GM12878 (cell line): ENCODE measurements at regions not wholly inside any gene's neighbourhood (a gene's known extent, or its start where the extent isn't known, plus 50 kb on each side); places are given as distances from the start of the nearest gene placed in this dataset.

Source experiments
- ATAC-seq: fragments of 200-7000 bp; cut with Tn5 transposase; 3 replicates; pipeline ENCODE4 v1.9.1; 2020; ENCODE audit warnings: mild to moderate bottlenecking, moderate library complexity
- BruUV-seq: library from RNA; stranded (reverse); fragments of 400-500 nt; replicated peaks from 2 replicates; lab custom pipeline; 2021; lab: Mats Ljungman, UMichigan
- CTCF ChIA-PET: fragments of 300-600 bp; sonication (Branson Sonifier 250); formaldehyde crosslinking; extraction: SDS; loops from one replicate; lab custom pipeline; 2021; ENCODE audit warnings: inconsistent platforms; lab: Yijun Ruan, JAX
- POLR2A ChIA-PET: fragments of 350-600 bp; formaldehyde crosslinking; extraction: SDS; loops from one replicate; lab custom pipeline; 2021; ENCODE audit warnings: inconsistent platforms; lab: Charles Lee
- RAD21 ChIA-PET: fragments of 300-600 bp; sonication (Branson Sonifier 250); formaldehyde crosslinking; loops from one replicate; lab custom pipeline; 2023; ENCODE audit warnings: antibody characterized with exemption; ENCODE audit not compliant: unreplicated experiment; lab: Charles Lee
- SMC1A ChIA-PET: fragments of 300-600 bp; sonication (Branson Sonifier 250); formaldehyde crosslinking; loops from one replicate; lab custom pipeline; 2023; ENCODE audit not compliant: unreplicated experiment, uncharacterized antibody; lab: Charles Lee
- DNase-seq: peaks from one replicate; pipeline ENCODE4 v3.0.0-alpha.2; 2011; ENCODE audit warnings: low read depth, low spot score
- FAIRE-seq: peaks from 3 replicates; lab custom pipeline; 2011; peaks lifted over from hg19 to GRCh38; lab: Jason Lieb, UNC
- H2AFZ ChIP-seq: 2 replicates; pipeline ENCODE4 v1.6.0; 2011; ENCODE audit warnings: low read depth, low read length, control low read depth; ENCODE audit not compliant: control insufficient read depth
- H3K27ac ChIP-seq: 2 replicates; pipeline ENCODE4 v1.5.1; 2011; ENCODE audit warnings: control low read depth; ENCODE audit not compliant: control insufficient read depth, insufficient read depth
- H3K27me3 ChIP-seq, 2 experiments: replicated peaks in 1 of 2; 2 replicates each; pipeline versions ENCODE4 v1.6.0 to v1.6.1; 2011; ENCODE audit warnings: low read length in 1 of 2; ENCODE audit not compliant: control insufficient read depth in 2 of 2, insufficient read depth in 2 of 2
- H3K36me3 ChIP-seq, 2 experiments: 2 replicates each; pipeline ENCODE4 v1.5.1; 2011; ENCODE audit warnings: low read length in 1 of 2; ENCODE audit not compliant: control insufficient read depth in 2 of 2, insufficient read depth in 2 of 2
- H3K4me1 ChIP-seq: 2 replicates; pipeline ENCODE4 v1.6.1; 2011; ENCODE audit warnings: mild to moderate bottlenecking, low read length, moderate library complexity, mixed read lengths; ENCODE audit not compliant: control insufficient read depth, insufficient read depth
- H3K4me2 ChIP-seq: 2 replicates; pipeline ENCODE4 v1.6.0; 2011; ENCODE audit warnings: control low read depth; ENCODE audit not compliant: control insufficient read depth, insufficient read depth
- H3K4me3 ChIP-seq: fragments of 200-600 bp; sonication (generic); 2 replicates; pipeline ENCODE4 v1.5.1; 2016
- H3K79me2 ChIP-seq: 2 replicates; pipeline ENCODE4 v1.6.0; 2011; ENCODE audit warnings: low read length; ENCODE audit not compliant: control insufficient read depth, insufficient read depth
- H3K9ac ChIP-seq: 2 replicates; pipeline ENCODE4 v1.8.0; 2011; ENCODE audit warnings: low read length, control low read depth, mixed read lengths; ENCODE audit not compliant: control insufficient read depth, insufficient read depth
- H3K9me3 ChIP-seq: replicated peaks from 3 replicates; pipeline ENCODE4 v1.5.1; 2011; ENCODE audit warnings: mild to moderate bottlenecking, low read length; ENCODE audit not compliant: control insufficient read depth, insufficient read depth
- H4K20me1 ChIP-seq: 2 replicates; pipeline ENCODE4 v1.6.0; 2011; ENCODE audit not compliant: control insufficient read depth, insufficient read depth
- BHLHE40 ChIP-seq, 2 experiments: fragments of 450-650 bp in 1 of 2; IDR thresholded peaks; 2 replicates each; pipeline ENCODE4 v1.6.1; 2011 to 2017; ENCODE audit warnings: low read depth in 2 of 2, borderline replicate concordance in 1 of 2, improper control_type of control experiment in 1 of 2, low read length in 1 of 2, mild to moderate bottlenecking in 1 of 2
- CUX1 ChIP-seq: IDR thresholded peaks from 2 replicates; pipeline ENCODE4 v1.6.1; 2012; ENCODE audit warnings: improper control_type of control experiment, low read depth, low read length; ENCODE audit not compliant: insufficient replicate concordance
- JUNB ChIP-seq: IDR thresholded peaks from 2 replicates; pipeline ENCODE4 v1.6.1; 2016; ENCODE audit warnings: antibody characterized with exemption, mild to moderate bottlenecking
- NFYA ChIP-seq: IDR thresholded peaks from 2 replicates; pipeline ENCODE4 v1.6.1; 2011; ENCODE audit warnings: low read depth, mild to moderate bottlenecking, low read length, improper control_type of control experiment, borderline replicate concordance
- RFX5 ChIP-seq: IDR thresholded peaks from 2 replicates; pipeline ENCODE4 v1.6.1; 2011; ENCODE audit warnings: low read depth, low read length, improper control_type of control experiment
- SKIL ChIP-seq: fragments of 450-650 bp; IDR thresholded peaks from 2 replicates; pipeline ENCODE4 v1.6.1; 2017; ENCODE audit warnings: mild to moderate bottlenecking, low read depth, inconsistent platforms; ENCODE audit not compliant: poor library complexity, severe bottlenecking
- SMARCA5 ChIP-seq: fragments of 450-650 bp; IDR thresholded peaks from 2 replicates; pipeline ENCODE4 v1.6.1; 2017; ENCODE audit warnings: mild to moderate bottlenecking
- SUPT20H ChIP-seq: IDR thresholded peaks from 2 replicates; pipeline ENCODE4 v1.6.1; 2011; ENCODE audit warnings: low read depth, mild to moderate bottlenecking, low read length, moderate library complexity, borderline replicate concordance; ENCODE audit not compliant: control insufficient read depth
- TARDBP ChIP-seq: IDR thresholded peaks from 2 replicates; pipeline ENCODE4 v1.6.1; 2016; ENCODE audit warnings: borderline replicate concordance
- USF2 ChIP-seq: IDR thresholded peaks from 2 replicates; pipeline ENCODE4 v1.6.1; 2011; ENCODE audit warnings: low read depth, low read length, improper control_type of control experiment, borderline replicate concordance
- YY1 ChIP-seq: IDR thresholded peaks from 2 replicates; pipeline ENCODE4 v1.6.1; 2011; ENCODE audit warnings: low read depth, mild to moderate bottlenecking, low read length
- WGBS: methylation state at CpG from one replicate; pipeline ENCODE4 v1.1.6; 2016; ENCODE audit warnings: low lambda C conversion rate; ENCODE audit not compliant: insufficient replicate concordance, insufficient coverage; ENCODE audit errors: missing lambda C conversion rate; 5-methylcytosine and 5-hydroxymethylcytosine counted together
- in situ Hi-C: fragments of 300-500 bp; cut with MboI; formaldehyde crosslinking; loops from 9 replicates; pipeline ENCODE4 v1.14.3; 2018; ENCODE audit warnings: mixed read lengths
- intact Hi-C: fragments of 100-400 bp; cut with micrococcal nuclease; formaldehyde crosslinking; loops from one replicate; pipeline ENCODE4 v1.14.2; 2022; ENCODE audit not compliant: unreplicated experiment

GRCh38 chr3:135889443-135889842, 76.1 kb upstream of the PPP2R3A start (continued):
- TF ChIP-seq CUX1 (no peak), USF2 (no peak)

GRCh38 chr3:135891121-135891520, 74.4 kb upstream of the PPP2R3A start:
- no peak overlapping the region for H2AFZ ChIP-seq
- in situ Hi-C loops: loop anchor here (25.0 kb wide), 1 partner anchor 1104 kb away; the partner anchor contains the start of gene EPHB1
- no peak for TF ChIP-seq NFYA
- TF ChIP-seq SKIL: no peak
- TF ChIP-seq TARDBP: no peak
- TF ChIP-seq JUNB: no peak
- no peak for TF ChIP-seq BHLHE40 (IDR thresholded peaks at IDR 0.05; ENCODE audit: borderline replicate concordance in 1 of 2, low read depth in 2 of 2, low read length in 1 of 2)
- no peak for TF ChIP-seq YY1
- no peak for TF ChIP-seq SUPT20H
- TF ChIP-seq USF2: no peak
- TF ChIP-seq SMARCA5: no peak
- TF ChIP-seq RFX5: no peak
- no peak overlapping the region for H3K27ac ChIP-seq
- ChIA-PET CTCF (interaction anchor here (1.2 to 1.3 kb wide), 2 partner anchors 19 to 1275 kb away, joined by 3 read pairs; no protein-coding TSS in a partner anchor), POLR2A (interaction anchor here (0.7 kb wide), 1 partner anchor 1258 kb away, joined by 3 read pairs; no protein-coding TSS in a partner anchor), SMC1A (no interaction called here), RAD21 (no interaction called here)
- no peak overlapping the region for H3K4me3 ChIP-seq
- H3K9me3 ChIP-seq: no peaks in the 10 kb centered on the region
- no peak overlapping the region for H3K4me2 ChIP-seq
- no peaks in the 10 kb centered on the region for H3K36me3 ChIP-seq
- H3K27me3 ChIP-seq: no peaks in the 10 kb centered on the region; a peak in 1 of 4 replicates
- no peaks in the 10 kb centered on the region for H3K4me1 ChIP-seq
- DNase-seq (no peak), FAIRE-seq (no peak), ATAC-seq (no peak)
- 13% methylated on average over 4 of the region's 4 CpGs for WGBS
- H3K9ac ChIP-seq: no peak overlapping the region
- no peaks in the 10 kb centered on the region for H4K20me1 ChIP-seq
- no TSS peak for BruUV-seq
- intact Hi-C loops: loop anchor here (10.0 kb wide), 1 partner anchor 386 kb away; no protein-coding TSS in a partner anchor
- H3K79me2 ChIP-seq: no peaks in the 10 kb centered on the region
